DOHH2 (cell line): ENCODE measurements at regions not wholly inside any gene's neighbourhood (a gene's known extent, or its start where the extent isn't known, plus 50 kb on each side); places are given as distances from the start of the nearest gene placed in this dataset.

Experiments used
- EZH2phosphoT487 ChIP-seq: fragments of 200-600 bp; sonication (generic); IDR thresholded peaks from 2 replicates; pipeline ENCODE4 v1.6.1; 2017; ENCODE audit warnings: borderline replicate concordance, mild to moderate bottlenecking, antibody characterized with exemption, low read length, moderate library complexity, mixed read lengths
- TF ChIP-seq, protein P1 (sequence below): fragments of 200-600 bp; sonication (generic); IDR thresholded peaks from one replicate; pipeline ENCODE4 v1.5.1; 2014; ENCODE audit warnings: antibody characterized with exemption, mild to moderate bottlenecking, low read depth, low read length; ENCODE audit not compliant: poor library complexity, severe bottlenecking

DNA sequence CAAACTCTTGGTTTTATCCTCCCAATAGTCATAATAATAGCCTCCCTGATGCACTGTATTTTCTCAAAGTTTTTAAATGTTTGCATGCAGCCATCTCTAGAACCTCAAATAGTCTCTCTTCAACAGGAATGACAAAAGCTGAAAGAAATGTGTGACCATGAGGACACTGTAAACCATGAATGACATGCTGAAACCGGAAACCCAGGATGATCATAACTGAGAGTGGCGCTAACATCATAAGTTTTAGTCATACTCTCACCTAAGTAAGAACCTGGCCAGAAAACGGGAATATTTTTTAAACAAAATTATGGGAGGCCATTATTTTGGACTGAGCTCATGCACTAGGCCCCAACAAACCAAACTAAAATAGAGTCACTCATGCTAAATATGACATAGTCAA, 278.4 kb upstream of the STXBP5 start:
- TF ChIP-seq, protein P1, sequence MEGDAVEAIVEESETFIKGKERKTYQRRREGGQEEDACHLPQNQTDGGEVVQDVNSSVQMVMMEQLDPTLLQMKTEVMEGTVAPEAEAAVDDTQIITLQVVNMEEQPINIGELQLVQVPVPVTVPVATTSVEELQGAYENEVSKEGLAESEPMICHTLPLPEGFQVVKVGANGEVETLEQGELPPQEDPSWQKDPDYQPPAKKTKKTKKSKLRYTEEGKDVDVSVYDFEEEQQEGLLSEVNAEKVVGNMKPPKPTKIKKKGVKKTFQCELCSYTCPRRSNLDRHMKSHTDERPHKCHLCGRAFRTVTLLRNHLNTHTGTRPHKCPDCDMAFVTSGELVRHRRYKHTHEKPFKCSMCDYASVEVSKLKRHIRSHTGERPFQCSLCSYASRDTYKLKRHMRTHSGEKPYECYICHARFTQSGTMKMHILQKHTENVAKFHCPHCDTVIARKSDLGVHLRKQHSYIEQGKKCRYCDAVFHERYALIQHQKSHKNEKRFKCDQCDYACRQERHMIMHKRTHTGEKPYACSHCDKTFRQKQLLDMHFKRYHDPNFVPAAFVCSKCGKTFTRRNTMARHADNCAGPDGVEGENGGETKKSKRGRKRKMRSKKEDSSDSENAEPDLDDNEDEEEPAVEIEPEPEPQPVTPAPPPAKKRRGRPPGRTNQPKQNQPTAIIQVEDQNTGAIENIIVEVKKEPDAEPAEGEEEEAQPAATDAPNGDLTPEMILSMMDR: no peak
- TF ChIP-seq EZH2phosphoT487: no peak
